ENCODE measurements at regions not wholly inside any gene's neighbourhood (a gene's known extent, or its start where the extent isn't known, plus 50 kb on each side); places are given as distances from the start of the nearest gene placed in this dataset.

- no peaks in the 10 kb centered on the region for H3K27me3 Mint-ChIP-seq
- H3K36me3 Mint-ChIP-seq, result no peaks in the 10 kb centered on the region
- no peak overlapping the region for H3K4me3 Mint-ChIP-seq
- peaks cover 0 to 4% of the 10 kb centered on the region in 2 donors for H3K4me1 Mint-ChIP-seq
- no peak overlapping the region for H3K27ac Mint-ChIP-seq
- no peaks in the 10 kb centered on the region for H3K9me3 Mint-ChIP-seq
- DNase-seq, result no peak
- ATAC-seq (replicated peaks), result no peak
Measured at GRCh38 chr6:87995461-87995860, 52.2 kb upstream of the SPACA1 start.

- no peak overlapping the region for H3K27ac Mint-ChIP-seq
- H3K4me3 Mint-ChIP-seq, result no peak overlapping the region
- H3K36me3 Mint-ChIP-seq, result no peaks in the 10 kb centered on the region
- ATAC-seq (replicated peaks) (no peak), DNase-seq (no peak)
- no peaks in the 10 kb centered on the region for H3K9me3 Mint-ChIP-seq
- no peaks in the 10 kb centered on the region for H3K27me3 Mint-ChIP-seq
- peaks cover 0 to 5% of the 10 kb centered on the region in 2 donors for H3K4me1 Mint-ChIP-seq
Measured at GRCh38 chr6:87993356-87993755, 54.3 kb upstream of the SPACA1 start.

- Mint-ChIP-seq H3K27me3 (peaks cover 0 to 6% of the 10 kb centered on the region in 2 donors), H3K4me1 (peaks cover 0 to 5% of the 10 kb centered on the region in 2 donors)
Measured at GRCh38 chr6:87990871-87991270, 56.8 kb upstream of the SPACA1 start.

GRCh38 chr6:87982134-87982533, 65.5 kb upstream of the SPACA1 start:
- Mint-ChIP-seq H3K9me3 (peaks cover 0 to 1% of the 10 kb centered on the region in 2 donors), H3K27me3 (peaks cover 12 to 20% of the 10 kb centered on the region in 2 donors), H3K4me3 (no peak overlapping the region), H3K27ac (no peak overlapping the region), H3K36me3 (no peaks in the 10 kb centered on the region), H3K4me1 (no peaks in the 10 kb centered on the region)
- ATAC-seq (replicated peaks) (no peak), DNase-seq (no peak)

More at GRCh38 chr6:87990871-87991270, 56.8 kb upstream of the SPACA1 start:
- ATAC-seq (replicated peaks), result no peak
- Mint-ChIP-seq H3K27ac (no peak overlapping the region), H3K36me3 (no peaks in the 10 kb centered on the region), H3K4me3 (no peak overlapping the region), H3K9me3 (peaks cover 0 to 2% of the 10 kb centered on the region in 2 donors)
- DNase-seq, result no peak

- ATAC-seq (replicated peaks) (no peak), DNase-seq (no peak)
- Mint-ChIP-seq H3K9me3 (peaks cover 0 to 1% of the 10 kb centered on the region in 2 donors), H3K4me1 (no peaks in the 10 kb centered on the region), H3K27ac (no peak overlapping the region), H3K4me3 (no peak overlapping the region), H3K36me3 (no peaks in the 10 kb centered on the region), H3K27me3 (peaks cover 12 to 35% of the 10 kb centered on the region in 2 donors)
Measured at GRCh38 chr6:87979737-87980136, 67.9 kb upstream of the SPACA1 start.

- no peak for DNase-seq
Measured at GRCh38 chr6:87976616-87977015, 71.0 kb upstream of the SPACA1 start.

GRCh38 chr6:87975561-87975960, 72.1 kb upstream of the SPACA1 start:
- peaks cover 8 to 47% of the 10 kb centered on the region in 2 donors for H3K27me3 Mint-ChIP-seq
- no peaks in the 10 kb centered on the region for H3K36me3 Mint-ChIP-seq
- peaks cover 0 to 3% of the 10 kb centered on the region in 2 donors for H3K9me3 Mint-ChIP-seq
- no peak overlapping the region for H3K4me3 Mint-ChIP-seq
- DNase-seq, result no peak
- ATAC-seq (replicated peaks), result no peak
- peaks cover 0 to 14% of the 10 kb centered on the region in 2 donors for H3K4me1 Mint-ChIP-seq
- no peak overlapping the region for H3K27ac Mint-ChIP-seq

More at GRCh38 chr6:87976616-87977015, 71.0 kb upstream of the SPACA1 start:
- peaks cover 0 to 14% of the 10 kb centered on the region in 2 donors for H3K4me1 Mint-ChIP-seq
- H3K9me3 Mint-ChIP-seq, result peaks cover 0 to 3% of the 10 kb centered on the region in 2 donors
- ATAC-seq (replicated peaks), result no peak
- peaks cover 12 to 47% of the 10 kb centered on the region in 2 donors for H3K27me3 Mint-ChIP-seq
- H3K4me3 Mint-ChIP-seq, result no peak overlapping the region
- no peak overlapping the region for H3K27ac Mint-ChIP-seq
- H3K36me3 Mint-ChIP-seq, result no peaks in the 10 kb centered on the region

GRCh38 chr6:87972279-87972678, 75.4 kb upstream of the SPACA1 start:
- H3K4me1 Mint-ChIP-seq, result peaks cover 0 to 14% of the 10 kb centered on the region in 2 donors
- DNase-seq, result no peak
- H3K4me3 Mint-ChIP-seq, result no peak overlapping the region
- peaks cover 2 to 3% of the 10 kb centered on the region in 2 donors for H3K9me3 Mint-ChIP-seq
- H3K27me3 Mint-ChIP-seq, result peaks cover 2 to 28% of the 10 kb centered on the region in 2 donors
- peak; percentile 57 to 72 for ATAC-seq (replicated peaks)
- H3K27ac Mint-ChIP-seq, result no peak overlapping the region
- no peaks in the 10 kb centered on the region for H3K36me3 Mint-ChIP-seq

- Mint-ChIP-seq H3K4me1 (peaks cover 0 to 14% of the 10 kb centered on the region in 2 donors), H3K36me3 (no peaks in the 10 kb centered on the region), H3K9me3 (peaks cover 5 to 6% of the 10 kb centered on the region in 2 donors), H3K4me3 (no peak overlapping the region), H3K27me3 (peaks cover 0 to 25% of the 10 kb centered on the region in 2 donors), H3K27ac (no peak overlapping the region)
- ATAC-seq (replicated peaks) (no peak), DNase-seq (no peak)
Measured at GRCh38 chr6:87971605-87972262, 75.9 kb upstream of the SPACA1 start.

GRCh38 chr6:87968435-87969278, 79.0 kb upstream of the SPACA1 start:
- Mint-ChIP-seq H3K9me3 (peaks cover 10 to 13% of the 10 kb centered on the region in 2 donors), H3K27ac (no peak overlapping the region), H3K4me1 (peaks cover 3 to 14% of the 10 kb centered on the region in 2 donors), H3K4me3 (no peak overlapping the region), H3K36me3 (peaks cover 2 to 4% of the 10 kb centered on the region in 2 donors), H3K27me3 (peaks cover 0 to 5% of the 10 kb centered on the region in 2 donors)
- ATAC-seq (replicated peaks), result peak; percentile 71 to 79
- DNase-seq, result no peak

GRCh38 chr6:87965806-87966205, 81.8 kb upstream of the SPACA1 start:
- peaks cover 2 to 4% of the 10 kb centered on the region in 2 donors for H3K36me3 Mint-ChIP-seq
- DNase-seq (no peak), ATAC-seq (replicated peaks) (no peak)
- H3K4me3 Mint-ChIP-seq, result no peak overlapping the region
- H3K9me3 Mint-ChIP-seq, result peaks cover 10 to 11% of the 10 kb centered on the region in 2 donors
- no peak overlapping the region for H3K27ac Mint-ChIP-seq
- H3K4me1 Mint-ChIP-seq, result peaks cover 0 to 3% of the 10 kb centered on the region in 2 donors
- peaks cover 4 to 5% of the 10 kb centered on the region in 2 donors for H3K27me3 Mint-ChIP-seq

- Mint-ChIP-seq H3K4me1 (no peaks in the 10 kb centered on the region), H3K4me3 (no peak overlapping the region), H3K27me3 (peaks cover 21% of the 10 kb centered on the region in 2 donors), H3K27ac (no peak overlapping the region), H3K9me3 (peaks cover 5 to 8% of the 10 kb centered on the region in 2 donors), H3K36me3 (no peaks in the 10 kb centered on the region)
- no peak for ATAC-seq (replicated peaks)
- no peak for DNase-seq
Measured at GRCh38 chr6:87959083-87959482, 88.6 kb upstream of the SPACA1 start.

- ATAC-seq (replicated peaks), result no peak
- no peak for DNase-seq
- Mint-ChIP-seq H3K27ac (no peak overlapping the region), H3K4me3 (no peak overlapping the region), H3K27me3 (peaks cover 4 to 6% of the 10 kb centered on the region in 2 donors), H3K36me3 (no peaks in the 10 kb centered on the region), H3K4me1 (no peaks in the 10 kb centered on the region), H3K9me3 (peaks cover 0 to 2% of the 10 kb centered on the region in 2 donors)
Measured at GRCh38 chr6:87951751-87952150, 95.9 kb upstream of the SPACA1 start.

- H3K36me3 Mint-ChIP-seq, result no peaks in the 10 kb centered on the region
- peaks cover 0 to 2% of the 10 kb centered on the region in 2 donors for H3K9me3 Mint-ChIP-seq
- DNase-seq (no peak), ATAC-seq (replicated peaks) (no peak)
- H3K27me3 Mint-ChIP-seq, result peaks cover 6 to 7% of the 10 kb centered on the region in 2 donors
- H3K27ac Mint-ChIP-seq, result no peak overlapping the region
- no peak overlapping the region for H3K4me3 Mint-ChIP-seq
- H3K4me1 Mint-ChIP-seq, result no peaks in the 10 kb centered on the region
Measured at GRCh38 chr6:87950614-87951013, 97.0 kb upstream of the SPACA1 start.
